ENCODE measurements at regions not wholly inside any gene's neighbourhood (a gene's known extent, or its start where the extent isn't known, plus 50 kb on each side); places are given as distances from the start of the nearest gene placed in this dataset.
"Not testable (repeated sequence)": the region's sequence is repeated elsewhere in the genome, so short reads cannot be mapped to it uniquely, and the experiment has no call there.

GRCh38 chr1:72431810-72432209 lies 149.5 kb upstream of the NEGR1 start:
- DNase-seq (ENCODE audit: low spot score), result no peak

DNA sequence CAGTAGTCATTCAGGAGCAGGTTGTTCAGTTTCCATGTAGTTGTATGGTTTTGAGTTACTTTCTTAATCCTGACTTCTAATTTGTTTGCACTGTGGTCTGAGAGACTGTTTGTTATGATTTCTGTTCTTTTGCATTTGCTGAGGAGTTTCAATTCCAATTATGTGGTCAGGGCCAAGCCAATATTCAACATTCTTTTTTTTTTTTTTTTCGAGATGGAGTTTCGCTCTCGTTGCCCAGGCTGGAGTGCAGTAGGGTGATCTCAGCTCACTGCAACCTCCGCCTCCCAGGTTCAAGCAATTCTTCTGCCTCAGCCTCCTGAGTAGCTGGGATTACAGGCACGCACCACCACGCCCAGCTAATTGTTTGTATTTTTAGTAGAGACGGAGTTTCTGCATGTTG lies 145.9 kb upstream of the NEGR1 start:
- DNase-seq (ENCODE audit: low spot score), result not testable (repeated sequence)

DNA sequence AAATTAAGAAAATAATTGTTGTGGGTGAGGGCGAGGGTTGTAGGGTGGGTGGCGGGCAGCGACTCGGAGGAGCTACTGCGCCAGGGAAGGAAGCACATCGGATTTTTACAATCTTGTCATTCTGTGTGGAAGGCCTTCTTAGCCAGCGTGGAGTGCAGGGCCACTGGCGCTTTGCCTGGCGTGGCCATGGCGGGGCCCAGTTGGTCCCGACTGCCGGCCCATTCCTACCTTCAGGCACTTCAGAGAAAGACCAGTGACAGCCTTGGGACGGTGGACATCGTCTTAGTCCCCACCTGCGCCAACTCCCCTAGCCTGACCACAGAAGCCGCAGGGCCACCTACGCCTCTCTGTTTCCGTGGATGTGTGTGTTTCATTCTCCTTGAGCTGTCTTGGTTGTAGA lies 136.9 kb upstream of the NEGR1 start:
- DNase-seq (ENCODE audit: low spot score), result no peak

- DNase-seq (ENCODE audit: low spot score), result no peak
Observed at GRCh38 chr1:72412286-72412685, 129.9 kb upstream of the NEGR1 start.

GRCh38 chr1:72399807-72400206 lies 117.5 kb upstream of the NEGR1 start:
- no peak for DNase-seq (ENCODE audit: low spot score)

GRCh38 chr1:72397786-72398185 lies 115.4 kb upstream of the NEGR1 start:
- no peak for DNase-seq (ENCODE audit: low spot score)

DNA sequence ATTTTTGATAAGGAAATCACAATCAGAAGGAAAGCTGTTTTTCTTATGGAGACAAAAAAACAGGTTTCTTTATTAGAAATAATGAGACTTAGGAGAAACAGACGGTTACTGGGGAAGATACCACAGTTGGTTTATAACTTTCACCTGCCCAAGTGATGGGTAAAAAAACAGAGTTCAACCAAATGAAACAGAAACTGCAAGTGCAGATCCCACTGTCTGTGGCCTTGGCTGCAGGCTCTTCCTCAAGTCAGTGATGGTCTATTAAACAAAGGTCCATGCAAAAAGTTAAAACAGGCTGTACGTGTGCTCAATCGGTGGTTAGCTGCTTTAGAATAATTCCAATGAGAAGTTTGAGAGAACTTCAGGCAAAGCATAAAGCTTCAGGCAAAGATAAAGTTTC lies 112.1 kb upstream of the NEGR1 start:
- DNase-seq (ENCODE audit: low spot score), result no peak

DNA sequence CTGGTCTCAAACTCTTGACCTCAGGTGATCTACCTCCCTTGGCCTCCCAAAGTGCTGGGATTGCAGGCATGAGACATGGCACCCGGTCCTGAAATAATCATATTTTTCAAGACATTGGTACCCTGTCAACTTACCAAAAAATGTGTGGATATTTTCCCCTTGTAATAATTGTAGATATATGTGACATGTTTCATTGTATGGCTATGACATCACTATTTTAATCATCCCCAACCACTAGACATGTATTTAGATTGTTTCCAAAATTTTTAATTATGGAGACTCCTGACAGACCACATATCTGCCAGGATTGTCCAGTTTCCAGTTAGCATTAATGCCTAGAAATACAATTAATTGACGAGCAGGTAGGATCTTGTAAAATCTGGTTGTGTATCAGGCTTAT lies 96.7 kb upstream of the NEGR1 start:
- DNase-seq (ENCODE audit: low spot score), result no peak

DNA sequence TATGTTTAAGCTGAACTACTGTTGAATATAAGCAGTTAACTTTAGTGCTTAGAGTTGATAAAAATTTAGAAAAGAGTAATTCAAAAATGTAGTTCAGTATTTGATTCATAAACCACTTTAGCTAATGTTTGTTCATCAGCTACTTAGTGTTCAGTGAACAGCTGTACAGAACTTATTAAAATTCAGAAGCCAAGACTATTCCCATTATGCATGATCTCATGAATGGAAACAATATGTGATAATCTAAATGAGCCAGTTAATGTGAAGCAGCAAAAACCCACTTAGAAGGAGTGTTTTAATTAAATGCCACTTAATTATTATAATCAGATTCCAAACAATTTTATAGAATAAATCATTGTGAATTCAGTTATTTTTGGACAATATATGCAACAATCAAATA lies 92.9 kb upstream of the NEGR1 start:
- DNase-seq (ENCODE audit: low spot score), result no peak

DNA sequence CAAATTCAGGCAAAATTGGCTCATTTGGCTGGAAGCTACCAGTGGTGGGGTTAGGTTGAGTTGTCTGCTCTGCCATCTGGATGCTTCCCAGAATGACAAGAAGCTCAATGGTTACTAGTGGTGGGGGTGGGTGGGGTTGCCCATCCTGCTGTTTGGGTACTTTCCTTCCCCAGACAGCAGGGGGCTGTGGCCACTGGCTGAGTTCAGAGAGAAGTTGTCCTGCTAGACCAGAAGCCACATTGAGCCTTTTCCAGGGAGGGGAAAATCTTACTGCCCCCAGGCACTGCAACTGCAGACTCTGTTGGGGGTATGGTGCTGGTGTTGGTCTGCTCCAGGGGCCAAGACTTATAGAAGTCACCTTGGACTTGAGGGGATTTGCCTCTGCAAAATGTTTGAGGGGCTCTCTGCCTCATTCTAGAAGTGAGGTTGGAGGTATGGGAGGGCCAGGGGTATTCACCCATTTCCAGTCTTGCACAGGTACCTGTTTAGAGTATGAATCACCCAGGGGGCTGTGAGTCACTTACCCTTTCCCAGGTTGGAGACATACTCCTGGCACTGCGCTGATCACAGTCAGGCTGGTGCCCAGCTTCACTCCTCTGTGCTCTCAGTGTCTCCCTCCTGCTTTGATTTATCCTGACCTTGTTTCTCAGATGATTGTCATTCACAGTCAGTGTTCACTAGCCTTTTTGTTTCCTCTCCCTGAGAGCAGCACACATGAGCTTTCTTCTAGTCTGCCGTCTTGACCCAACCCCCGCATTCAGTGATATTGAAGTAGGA lies 89.1 kb upstream of the NEGR1 start:
- DNase-seq (ENCODE audit: low spot score), result no peak

DNA sequence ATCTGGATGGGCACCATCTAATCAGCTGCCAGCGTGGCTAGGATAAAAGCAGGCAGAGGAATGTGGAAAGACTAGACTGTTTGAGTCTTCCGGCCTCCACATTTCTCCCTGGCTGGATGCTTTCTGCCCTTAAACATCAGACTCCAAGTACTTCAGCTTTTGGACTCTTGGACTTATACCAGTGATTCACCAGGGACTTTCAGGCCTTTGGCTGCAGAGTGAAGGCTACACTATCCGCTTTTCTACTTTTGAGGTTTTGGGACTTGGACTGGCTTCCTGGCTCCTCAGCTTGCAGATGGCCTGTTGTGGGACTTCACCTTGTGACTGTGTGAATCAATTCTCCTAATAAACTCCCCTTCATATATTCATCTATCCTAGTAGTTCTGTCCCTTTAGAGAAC lies 88.5 kb upstream of the NEGR1 start:
- DNase-seq (ENCODE audit: low spot score), result not testable (repeated sequence)

DNA sequence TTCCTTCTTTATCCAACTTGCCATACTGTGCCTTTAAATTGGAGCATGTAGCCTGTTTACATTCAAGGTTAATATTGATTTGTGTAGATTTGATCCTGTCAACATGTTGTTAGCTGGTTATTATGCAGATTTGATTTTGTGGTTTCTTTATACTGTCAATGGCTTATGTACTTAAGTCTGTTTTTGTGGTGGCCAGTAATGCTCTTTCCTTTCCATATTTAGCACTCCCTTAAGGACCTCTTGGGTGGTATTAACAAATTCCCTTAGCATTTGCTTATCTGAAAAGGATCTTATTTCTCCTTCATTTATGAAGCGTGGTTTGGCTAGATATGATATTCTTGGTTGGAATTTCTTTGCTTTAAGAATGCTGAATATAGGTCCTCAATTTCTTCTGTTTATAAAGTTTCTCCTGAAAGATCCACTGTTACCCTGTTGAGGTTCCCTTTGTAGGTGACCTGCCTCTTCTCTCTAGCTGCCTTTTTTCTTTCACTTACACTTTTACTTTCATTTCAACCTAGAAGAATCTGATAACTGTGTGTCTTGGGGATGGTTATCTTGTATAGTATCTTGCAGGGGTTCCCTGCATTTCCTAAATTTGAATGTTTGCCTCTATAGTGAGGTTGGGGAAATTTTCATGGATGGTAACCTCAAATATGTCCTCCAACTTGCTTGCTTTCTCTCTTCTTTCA lies 86.9 kb upstream of the NEGR1 start:
- no peak for DNase-seq (ENCODE audit: low spot score)

DNA sequence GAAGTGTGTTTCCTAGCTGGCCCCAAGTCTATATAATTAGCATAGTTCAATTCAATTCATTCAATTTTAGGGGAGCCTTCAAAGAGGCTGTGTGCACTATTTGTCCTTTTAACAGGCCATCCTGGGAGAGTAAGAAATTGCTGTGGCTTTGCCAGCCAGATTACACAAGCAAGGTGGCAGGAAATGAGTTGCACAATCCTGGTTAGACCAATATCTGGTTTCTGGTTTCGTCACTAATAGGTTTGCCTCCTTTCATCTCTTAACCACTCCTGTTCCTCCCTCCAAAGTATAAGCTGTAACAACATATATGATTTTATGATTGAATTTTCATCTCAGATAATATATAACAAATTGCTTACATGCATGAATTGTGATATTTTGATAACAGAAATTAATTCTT lies 84.1 kb upstream of the NEGR1 start:
- DNase-seq (ENCODE audit: low spot score), result no peak

DNA sequence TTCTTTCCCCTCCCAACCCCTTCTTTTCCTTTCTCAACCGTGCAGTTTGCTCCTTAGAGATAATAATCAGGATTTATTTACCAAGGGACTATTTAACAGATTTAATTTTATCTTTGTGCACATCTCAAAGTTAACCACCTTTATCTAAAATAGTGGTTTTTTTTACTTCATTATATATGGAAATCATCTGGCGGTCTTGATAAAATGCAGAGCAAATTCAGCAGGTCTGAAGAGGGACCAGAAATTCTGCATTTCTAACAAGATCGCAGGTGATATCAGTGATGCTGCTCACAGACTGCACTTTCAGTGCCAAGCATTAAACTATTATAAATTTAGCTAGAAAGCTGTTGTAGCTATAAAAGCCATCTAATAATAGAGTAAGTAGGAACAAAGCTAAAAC lies 83.4 kb upstream of the NEGR1 start:
- DNase-seq (ENCODE audit: low spot score), result no peak

DNA sequence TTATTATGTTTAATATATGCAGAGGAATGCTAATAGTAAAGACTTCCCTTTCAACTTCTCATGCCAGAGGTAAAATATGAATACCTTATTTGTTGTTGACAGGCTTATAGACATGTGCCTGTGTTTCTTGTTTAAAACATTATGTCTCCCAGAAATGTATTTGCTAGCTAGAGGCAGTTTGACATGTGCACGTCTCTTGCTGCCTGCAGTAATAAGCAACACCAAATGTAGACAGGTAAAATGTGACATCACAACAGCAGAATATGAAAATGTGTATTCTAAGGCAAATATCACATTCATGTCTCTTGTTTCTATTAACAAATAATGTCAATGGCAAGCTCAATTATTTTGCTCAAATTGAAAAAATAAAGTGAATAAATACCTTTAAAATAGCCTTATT lies 80.2 kb upstream of the NEGR1 start:
- DNase-seq (ENCODE audit: low spot score), result no peak

GRCh38 chr1:72357411-72357810 lies 75.1 kb upstream of the NEGR1 start:
- no peak for DNase-seq (ENCODE audit: low spot score)

- no peak for DNase-seq (ENCODE audit: low spot score)
Observed at GRCh38 chr1:72355899-72356298, 73.6 kb upstream of the NEGR1 start.

DNA sequence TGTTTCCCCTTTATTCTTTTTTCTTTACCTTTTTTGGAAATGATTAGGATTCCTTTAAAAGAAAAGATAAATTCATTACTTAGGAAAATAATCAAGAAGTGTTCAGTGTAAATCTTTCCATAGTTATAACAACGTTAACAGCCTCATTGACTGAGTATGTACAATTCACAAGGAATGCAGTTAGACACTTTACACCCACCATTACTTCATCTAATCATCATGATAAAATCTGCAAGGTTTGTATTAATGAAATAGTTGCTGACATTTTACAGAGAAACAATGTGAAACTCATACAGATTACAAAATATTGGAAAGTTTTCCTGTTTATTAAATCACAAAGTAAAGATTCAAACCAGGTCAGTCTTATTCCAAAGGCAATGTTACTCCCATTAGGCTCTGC lies 59.3 kb upstream of the NEGR1 start:
- DNase-seq (ENCODE audit: low spot score), result no peak

- DNase-seq (ENCODE audit: low spot score), result no peak
Observed at GRCh38 chr1:72336776-72337175, 54.4 kb upstream of the NEGR1 start.

Measured in SK-N-DZ (cell line).